ENCODE measurements at regions not wholly inside any gene's neighbourhood (a gene's known extent, or its start where the extent isn't known, plus 50 kb on each side); places are given as distances from the start of the nearest gene placed in this dataset.

DNA sequence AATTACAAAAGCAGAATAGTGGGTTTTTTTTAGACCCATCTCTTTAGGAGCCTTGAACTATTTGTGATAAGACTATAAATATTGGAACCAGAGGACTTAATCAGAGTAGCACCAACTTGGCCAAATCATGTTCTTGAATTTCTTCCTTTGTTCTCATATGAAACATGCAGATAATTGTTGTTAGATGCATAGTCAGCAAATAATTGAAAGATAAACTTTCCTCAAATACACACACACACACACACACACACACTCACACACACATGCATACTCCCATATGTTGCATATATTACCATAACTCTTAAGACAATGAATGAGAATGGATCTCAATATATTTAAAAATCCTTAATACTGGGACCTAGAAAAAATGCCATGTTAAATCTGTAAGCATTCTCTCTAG is 310.4 kb downstream of the KCNJ2 start:
- H3K27ac ChIP-seq, result no peak overlapping the region
- no peak overlapping the region for H3K4me3 ChIP-seq
- no peaks in the 10 kb centered on the region for H3K27me3 ChIP-seq
- H3K36me3 ChIP-seq, result no peaks in the 10 kb centered on the region
- no peak for TF ChIP-seq CTCF (IDR thresholded peaks at IDR 0.05)
- no peak for TF ChIP-seq POLR2A (IDR thresholded peaks at IDR 0.05)
- TF ChIP-seq EP300 (IDR thresholded peaks at IDR 0.05), result no peak
- intact Hi-C loops (cut with DNase I), result no loop called here
- H3K9me3 ChIP-seq, result no peaks in the 10 kb centered on the region
- no peak for DNase-seq
- H3K4me1 ChIP-seq (ENCODE audit: insufficient read depth), result no peaks in the 10 kb centered on the region

- Histone ChIP-seq H3K36me3 (no peaks in the 10 kb centered on the region), H3K9me3 (no peaks in the 10 kb centered on the region), H3K27me3 (no peaks in the 10 kb centered on the region), H3K27ac (no peak overlapping the region), H3K4me3 (no peak overlapping the region), H3K4me1 (ENCODE audit: insufficient read depth) (no peaks in the 10 kb centered on the region)
- intact Hi-C loops (cut with DNase I), result no loop called here
- TF ChIP-seq POLR2A (IDR thresholded peaks at IDR 0.05) (no peak), CTCF (IDR thresholded peaks at IDR 0.05) (no peak), EP300 (IDR thresholded peaks at IDR 0.05) (no peak)
- DNase-seq, result no peak
- 79 to 100% (median 83%) methylated on average over 3 of the region's 3 CpGs for WGBS, 3 donors
Observed at GRCh38 chr17:70483624-70484023, 314.3 kb downstream of the KCNJ2 start.

DNA sequence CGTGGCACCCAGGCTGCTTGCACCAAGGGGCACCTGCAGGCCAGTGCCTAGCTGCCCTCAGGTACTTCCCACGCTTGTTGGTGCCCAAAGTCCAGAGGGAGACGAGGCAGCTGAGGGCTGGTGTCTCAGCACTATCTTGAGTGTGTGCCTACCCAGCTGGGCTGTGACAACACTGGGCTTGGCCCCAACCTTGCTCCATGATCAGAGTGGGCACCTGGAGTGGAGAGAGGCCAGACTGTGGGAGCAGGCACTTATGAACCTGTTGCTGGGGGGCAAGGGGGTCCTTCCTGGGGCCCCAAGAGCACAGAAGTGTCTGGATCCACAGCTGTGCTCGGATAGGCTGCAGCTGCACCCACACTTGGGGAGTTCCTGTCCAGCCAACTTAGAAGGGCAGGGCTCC is 314.7 kb downstream of the KCNJ2 start:
- H3K4me3 ChIP-seq, result no peak overlapping the region
- no peak for TF ChIP-seq POLR2A (IDR thresholded peaks at IDR 0.05)
- no peak for TF ChIP-seq EP300 (IDR thresholded peaks at IDR 0.05)
- no peak for TF ChIP-seq CTCF (IDR thresholded peaks at IDR 0.05)
- H3K27me3 ChIP-seq, result no peaks in the 10 kb centered on the region
- no peaks in the 10 kb centered on the region for H3K36me3 ChIP-seq
- no peaks in the 10 kb centered on the region for H3K9me3 ChIP-seq
- intact Hi-C loops (cut with DNase I), result no loop called here
- WGBS, 3 donors, result 40 to 95% (median 60%) methylated on average over 1 to 4 of the region's 4 CpGs
- H3K4me1 ChIP-seq (ENCODE audit: insufficient read depth), result no peaks in the 10 kb centered on the region
- DNase-seq, result no peak
- H3K27ac ChIP-seq, result no peak overlapping the region

DNA sequence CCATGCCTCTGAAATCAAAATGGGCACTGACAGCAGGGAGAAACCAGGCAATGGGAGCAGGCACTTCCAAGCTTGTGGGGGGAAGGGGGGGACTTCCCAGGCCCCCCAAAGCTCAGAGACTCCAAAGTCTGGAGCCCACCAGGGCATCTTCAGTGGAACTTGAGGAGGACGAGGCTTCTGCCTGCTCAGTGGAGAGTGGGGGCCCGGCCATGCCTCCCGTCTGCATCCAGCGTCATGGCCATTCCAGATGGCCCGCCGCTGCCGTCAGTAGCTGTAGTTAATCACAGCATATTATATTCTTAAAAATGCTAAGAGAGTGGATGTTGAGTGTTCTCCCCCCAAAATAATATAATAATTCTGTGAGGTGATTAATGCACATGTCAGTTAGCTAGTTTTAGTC is 315.2 kb downstream of the KCNJ2 start:
- H3K27ac ChIP-seq, result no peak overlapping the region
- intact Hi-C loops (cut with DNase I), result no loop called here
- 80 to 90% (median 83%) methylated on average over 7 of the region's 7 CpGs for WGBS, 3 donors
- TF ChIP-seq POLR2A (IDR thresholded peaks at IDR 0.05) (no peak), EP300 (IDR thresholded peaks at IDR 0.05) (no peak), CTCF (IDR thresholded peaks at IDR 0.05) (no peak)
- H3K36me3 ChIP-seq, result no peaks in the 10 kb centered on the region
- H3K27me3 ChIP-seq, result no peaks in the 10 kb centered on the region
- H3K4me3 ChIP-seq, result no peak overlapping the region
- no peaks in the 10 kb centered on the region for H3K9me3 ChIP-seq
- H3K4me1 ChIP-seq (ENCODE audit: insufficient read depth), result no peaks in the 10 kb centered on the region
- DNase-seq, result no peak

DNA sequence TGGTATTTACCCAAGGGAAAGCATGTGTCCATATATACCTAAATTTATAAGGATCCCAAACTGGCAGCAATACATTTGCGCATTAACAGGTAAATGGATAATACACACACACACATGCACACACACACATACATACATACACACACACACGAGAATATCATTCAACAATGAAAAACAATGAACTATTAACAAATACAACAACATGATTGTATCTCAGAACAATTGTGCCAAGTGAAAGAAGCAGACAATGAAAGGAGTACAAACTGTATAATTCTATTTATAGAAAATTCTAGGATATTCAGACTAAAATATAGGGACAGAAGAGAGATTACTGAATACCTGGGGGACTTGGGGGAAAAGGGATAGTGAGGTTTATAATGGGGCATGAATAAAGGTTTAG is 323.0 kb downstream of the KCNJ2 start:
- intact Hi-C loops (cut with DNase I), result loop anchor here in 1 of 4 donors (5.0 kb wide), 1 partner anchor 65 kb away; no protein-coding TSS in a partner anchor
- WGBS, 3 donors, result 43 to 88% (median 62%) methylated on average over 2 of the region's 2 CpGs
- no peaks in the 10 kb centered on the region for H3K36me3 ChIP-seq
- no peaks in the 10 kb centered on the region for H3K9me3 ChIP-seq
- no peak overlapping the region for H3K4me3 ChIP-seq
- no peak overlapping the region for H3K27ac ChIP-seq
- TF ChIP-seq EP300 (IDR thresholded peaks at IDR 0.05) (no peak), POLR2A (IDR thresholded peaks at IDR 0.05) (no peak), CTCF (IDR thresholded peaks at IDR 0.05) (no peak)
- no peak for DNase-seq
- no peaks in the 10 kb centered on the region for H3K27me3 ChIP-seq
- H3K4me1 ChIP-seq (ENCODE audit: insufficient read depth), result no peaks in the 10 kb centered on the region

Data from ovary (tissue), 7 donors.